GM12878 (cell line): ENCODE measurements at regions not wholly inside any gene's neighbourhood (a gene's known extent, or its start where the extent isn't known, plus 50 kb on each side); places are given as distances from the start of the nearest gene placed in this dataset.

Source experiments
- ATAC-seq: fragments of 200-7000 bp; cut with Tn5 transposase; 3 replicates; pipeline ENCODE4 v1.9.1; 2020; ENCODE audit warnings: mild to moderate bottlenecking, moderate library complexity
- BruUV-seq: library from RNA; stranded (reverse); fragments of 400-500 nt; replicated peaks from 2 replicates; lab custom pipeline; 2021; lab: Mats Ljungman, UMichigan
- CTCF ChIA-PET: fragments of 300-600 bp; sonication (Branson Sonifier 250); formaldehyde crosslinking; extraction: SDS; loops from one replicate; lab custom pipeline; 2021; ENCODE audit warnings: inconsistent platforms; lab: Yijun Ruan, JAX
- POLR2A ChIA-PET: fragments of 350-600 bp; formaldehyde crosslinking; extraction: SDS; loops from one replicate; lab custom pipeline; 2021; ENCODE audit warnings: inconsistent platforms; lab: Charles Lee
- RAD21 ChIA-PET: fragments of 300-600 bp; sonication (Branson Sonifier 250); formaldehyde crosslinking; loops from one replicate; lab custom pipeline; 2023; ENCODE audit warnings: antibody characterized with exemption; ENCODE audit not compliant: unreplicated experiment; lab: Charles Lee
- SMC1A ChIA-PET: fragments of 300-600 bp; sonication (Branson Sonifier 250); formaldehyde crosslinking; loops from one replicate; lab custom pipeline; 2023; ENCODE audit not compliant: unreplicated experiment, uncharacterized antibody; lab: Charles Lee
- DNase-seq: peaks from one replicate; pipeline ENCODE4 v3.0.0-alpha.2; 2011; ENCODE audit warnings: low read depth, low spot score
- FAIRE-seq: peaks from 3 replicates; lab custom pipeline; 2011; peaks lifted over from hg19 to GRCh38; lab: Jason Lieb, UNC
- H2AFZ ChIP-seq: 2 replicates; pipeline ENCODE4 v1.6.0; 2011; ENCODE audit warnings: low read depth, low read length, control low read depth; ENCODE audit not compliant: control insufficient read depth
- H3K27ac ChIP-seq: 2 replicates; pipeline ENCODE4 v1.5.1; 2011; ENCODE audit warnings: control low read depth; ENCODE audit not compliant: control insufficient read depth, insufficient read depth
- H3K27me3 ChIP-seq, 2 experiments: replicated peaks in 1 of 2; 2 replicates each; pipeline versions ENCODE4 v1.6.0 to v1.6.1; 2011; ENCODE audit warnings: low read length in 1 of 2; ENCODE audit not compliant: control insufficient read depth in 2 of 2, insufficient read depth in 2 of 2
- H3K36me3 ChIP-seq, 2 experiments: 2 replicates each; pipeline ENCODE4 v1.5.1; 2011; ENCODE audit warnings: low read length in 1 of 2; ENCODE audit not compliant: control insufficient read depth in 2 of 2, insufficient read depth in 2 of 2
- H3K4me1 ChIP-seq: 2 replicates; pipeline ENCODE4 v1.6.1; 2011; ENCODE audit warnings: mild to moderate bottlenecking, low read length, moderate library complexity, mixed read lengths; ENCODE audit not compliant: control insufficient read depth, insufficient read depth
- H3K4me2 ChIP-seq: 2 replicates; pipeline ENCODE4 v1.6.0; 2011; ENCODE audit warnings: control low read depth; ENCODE audit not compliant: control insufficient read depth, insufficient read depth
- H3K4me3 ChIP-seq: fragments of 200-600 bp; sonication (generic); 2 replicates; pipeline ENCODE4 v1.5.1; 2016
- H3K79me2 ChIP-seq: 2 replicates; pipeline ENCODE4 v1.6.0; 2011; ENCODE audit warnings: low read length; ENCODE audit not compliant: control insufficient read depth, insufficient read depth
- H3K9ac ChIP-seq: 2 replicates; pipeline ENCODE4 v1.8.0; 2011; ENCODE audit warnings: low read length, control low read depth, mixed read lengths; ENCODE audit not compliant: control insufficient read depth, insufficient read depth
- H3K9me3 ChIP-seq: replicated peaks from 3 replicates; pipeline ENCODE4 v1.5.1; 2011; ENCODE audit warnings: mild to moderate bottlenecking, low read length; ENCODE audit not compliant: control insufficient read depth, insufficient read depth
- H4K20me1 ChIP-seq: 2 replicates; pipeline ENCODE4 v1.6.0; 2011; ENCODE audit not compliant: control insufficient read depth, insufficient read depth
- ATF7 ChIP-seq: fragments of 450-650 bp; IDR thresholded peaks from 2 replicates; pipeline ENCODE4 v1.6.1; 2016; ENCODE audit warnings: low read depth, mild to moderate bottlenecking
- BHLHE40 ChIP-seq, 2 experiments: fragments of 450-650 bp in 1 of 2; IDR thresholded peaks; 2 replicates each; pipeline ENCODE4 v1.6.1; 2011 to 2017; ENCODE audit warnings: low read depth in 2 of 2, borderline replicate concordance in 1 of 2, improper control_type of control experiment in 1 of 2, low read length in 1 of 2, mild to moderate bottlenecking in 1 of 2
- HDAC6 ChIP-seq: fragments of 200-600 bp; sonication (generic); IDR thresholded peaks from one replicate; pipeline ENCODE4 v1.8.0; 2017; ENCODE audit warnings: antibody characterized with exemption; ENCODE audit not compliant: unreplicated experiment
- MYB ChIP-seq: fragments of 150-350 bp; IDR thresholded peaks from 2 replicates; pipeline ENCODE4 v1.6.1; 2014; ENCODE audit warnings: mild to moderate bottlenecking, low read depth, low read length, borderline replicate concordance
- MYC ChIP-seq: IDR thresholded peaks from 2 replicates; pipeline ENCODE4 v1.6.1; 2011; ENCODE audit warnings: mild to moderate bottlenecking, low read length, moderate library complexity, inconsistent platforms; ENCODE audit not compliant: insufficient read depth, insufficient replicate concordance, insufficient read length, severe bottlenecking
- TAF1 ChIP-seq: IDR thresholded peaks from 2 replicates; pipeline ENCODE4 v1.6.1; 2011; ENCODE audit warnings: mild to moderate bottlenecking, low read depth, low read length, borderline replicate concordance
- ZBTB4 ChIP-seq: fragments of 450-650 bp; formaldehyde crosslinking; IDR thresholded peaks from 2 replicates; pipeline ENCODE4 v1.4.0; 2022; ENCODE audit warnings: mild to moderate bottlenecking, moderate library complexity
- ZBTB40 ChIP-seq: fragments of 450-650 bp; IDR thresholded peaks from 2 replicates; pipeline ENCODE4 v1.6.1; 2016; ENCODE audit warnings: mild to moderate bottlenecking, moderate library complexity, borderline replicate concordance
- WGBS: methylation state at CpG from one replicate; pipeline ENCODE4 v1.1.6; 2016; ENCODE audit warnings: low lambda C conversion rate; ENCODE audit not compliant: insufficient replicate concordance, insufficient coverage; ENCODE audit errors: missing lambda C conversion rate; 5-methylcytosine and 5-hydroxymethylcytosine counted together
- in situ Hi-C: fragments of 300-500 bp; cut with MboI; formaldehyde crosslinking; loops from 9 replicates; pipeline ENCODE4 v1.14.3; 2018; ENCODE audit warnings: mixed read lengths
- intact Hi-C: fragments of 100-400 bp; cut with micrococcal nuclease; formaldehyde crosslinking; loops from one replicate; pipeline ENCODE4 v1.14.2; 2022; ENCODE audit not compliant: unreplicated experiment

DNA sequence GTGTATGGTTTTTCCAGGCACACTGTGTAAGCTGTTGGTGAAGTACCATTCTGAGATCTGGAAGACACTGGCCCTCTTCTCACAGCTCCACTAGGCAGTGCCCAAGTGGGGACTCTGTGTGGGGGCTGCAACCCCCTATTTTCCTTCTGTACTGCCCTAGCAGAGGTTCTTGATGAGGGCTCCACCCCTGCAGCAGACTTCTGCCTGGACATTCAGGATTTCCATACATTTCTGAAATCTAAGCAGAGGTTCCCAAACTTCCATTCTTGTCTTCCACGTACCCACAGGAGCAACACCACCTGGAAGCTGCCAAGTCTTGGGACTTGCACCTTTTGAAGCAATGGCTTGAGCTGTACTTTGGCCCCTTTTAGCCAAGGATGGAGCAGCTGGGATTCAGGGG lies 85.2 kb upstream of the PRMT8 start (continued):
- no peak for TF ChIP-seq MYB
- TF ChIP-seq ZBTB40, result no peak
- TF ChIP-seq BHLHE40 (IDR thresholded peaks at IDR 0.05; ENCODE audit: borderline replicate concordance in 1 of 2, low read depth in 2 of 2, low read length in 1 of 2), result no peak
- TF ChIP-seq HDAC6, result no peak

DNA sequence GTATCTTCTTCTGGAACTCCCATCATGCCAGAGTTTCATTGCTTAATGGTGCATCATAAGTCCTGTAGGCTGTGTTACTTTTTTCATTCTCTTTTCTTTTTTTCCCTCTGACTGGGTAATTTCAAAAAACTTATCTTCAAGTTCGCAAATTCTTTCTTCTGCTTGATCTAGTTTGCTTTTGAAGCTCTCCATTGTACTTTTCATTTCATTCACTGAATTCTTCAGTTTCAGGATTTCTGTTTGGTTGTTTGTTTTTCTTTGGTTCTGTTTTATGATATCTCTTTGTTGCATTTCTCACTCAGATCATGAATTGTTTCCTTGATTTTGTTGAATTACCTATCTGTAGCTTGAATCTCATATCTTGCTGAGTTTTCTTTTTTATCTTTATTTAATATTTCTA lies 83.3 kb upstream of the PRMT8 start:
- Histone ChIP-seq H3K9me3 (no peaks in the 10 kb centered on the region; the same call in 2 of the 3 replicates), H3K27ac (no peak overlapping the region), H3K4me1 (no peaks in the 10 kb centered on the region), H3K4me3 (no peak overlapping the region), H3K9ac (no peak overlapping the region), H3K79me2 (no peaks in the 10 kb centered on the region), H2AFZ (no peak overlapping the region), H3K27me3 (no peaks in the 10 kb centered on the region), H3K4me2 (no peak overlapping the region), H3K36me3 (no peaks in the 10 kb centered on the region), H4K20me1 (no peaks in the 10 kb centered on the region)
- ATAC-seq, result no peak
- in situ Hi-C loops (no loop called here), intact Hi-C loops (no loop called here)
- no peak for DNase-seq
- no peak for TF ChIP-seq ATF7
- TF ChIP-seq MYC, result no peak
- TF ChIP-seq TAF1, result no peak
- TF ChIP-seq HDAC6, result no peak
- TF ChIP-seq ZBTB4 (CRISPR knock-in tag), result no peak
- FAIRE-seq, result no peak
- CTCF ChIA-PET, result no interaction called here
- SMC1A ChIA-PET, result no interaction called here
- POLR2A ChIA-PET, result interaction anchor here (0.6 kb wide), 1 partner anchor 31 kb away, joined by 3 read pairs; no protein-coding TSS in a partner anchor
- RAD21 ChIA-PET, result no interaction called here
- 28% methylated on average over 1 of the region's 1 CpG for WGBS
- no TSS peak for BruUV-seq
